Neural progenitor cell (in vitro differentiated cells): ENCODE measurements at regions not wholly inside any gene's neighbourhood (a gene's known extent, or its start where the extent isn't known, plus 50 kb on each side); places are given as distances from the start of the nearest gene placed in this dataset.

ENCODE experiments used
- DNase-seq: peaks from one replicate; pipeline ENCODE4 v3.0.0-alpha.2; 2016; ENCODE audit warnings: low spot score
- H2AFZ ChIP-seq: fragments of 200-600 bp; sonication (generic); replicated peaks from 2 replicates; pipeline ENCODE4 v1.6.1; 2016; ENCODE audit warnings: antibody characterized with exemption
- H3F3A ChIP-seq: fragments of 200-600 bp; sonication (generic); 2 replicates; pipeline ENCODE4 v1.6.1; 2016; ENCODE audit warnings: antibody characterized with exemption, low read depth
- H3K27ac ChIP-seq: fragments of 200-600 bp; sonication (generic); 2 replicates; pipeline ENCODE4 v1.5.1; 2016; ENCODE audit warnings: mild to moderate bottlenecking
- H3K27me3 ChIP-seq: fragments of 200-600 bp; sonication (generic); 2 replicates; pipeline ENCODE4 v1.6.1; 2016; ENCODE audit warnings: mild to moderate bottlenecking, moderate library complexity
- H3K36me3 ChIP-seq: fragments of 200-600 bp; sonication (generic); 2 replicates; pipeline ENCODE4 v1.5.1; 2016
- H3K4me1 ChIP-seq: fragments of 200-600 bp; sonication (generic); 2 replicates; pipeline ENCODE4 v1.6.1; 2016; ENCODE audit warnings: mixed run types
- H3K4me2 ChIP-seq: fragments of 200-600 bp; sonication (generic); 2 replicates; pipeline ENCODE4 v1.6.1; 2016
- H3K4me3 ChIP-seq: fragments of 200-600 bp; sonication (generic); 2 replicates; pipeline ENCODE4 v1.5.1; 2016
- H3K79me2 ChIP-seq: fragments of 200-600 bp; sonication (generic); 2 replicates; pipeline ENCODE4 v1.6.1; 2016; ENCODE audit warnings: low read depth
- H3K9ac ChIP-seq: fragments of 200-600 bp; sonication (generic); 2 replicates; pipeline ENCODE4 v1.6.1; 2016
- H3K9me3 ChIP-seq: fragments of 200-600 bp; sonication (generic); 2 replicates; pipeline ENCODE4 v1.5.1; 2016; ENCODE audit warnings: low read depth
- H4K20me1 ChIP-seq: fragments of 200-600 bp; sonication (generic); 2 replicates; pipeline ENCODE4 v1.6.1; 2016; ENCODE audit warnings: low read depth
- H3K27ac Mint-ChIP-seq: 3 replicates; pipeline ENCODE4 v1.8.0; 2021; ENCODE audit warnings: mixed read lengths
- H3K27me3 Mint-ChIP-seq: 2 replicates; pipeline ENCODE4 v1.8.0; 2022; ENCODE audit warnings: low read depth, mild to moderate bottlenecking, inconsistent platforms, moderate library complexity, mixed read lengths; ENCODE audit not compliant: insufficient read depth
- H3K36me3 Mint-ChIP-seq: 3 replicates; pipeline ENCODE4 v1.8.0; 2021; ENCODE audit warnings: mixed read lengths
- H3K4me1 Mint-ChIP-seq: 3 replicates; pipeline ENCODE4 v1.8.0; 2021; ENCODE audit warnings: mixed read lengths
- H3K4me3 Mint-ChIP-seq: 3 replicates; pipeline ENCODE4 v1.8.0; 2021; ENCODE audit warnings: mild to moderate bottlenecking, moderate library complexity, mixed read lengths
- H3K9me3 Mint-ChIP-seq: 3 replicates; pipeline ENCODE4 v1.8.0; 2020; ENCODE audit warnings: mixed read lengths
- CTCF ChIP-seq: fragments of 200-600 bp; sonication (generic); IDR thresholded peaks from 2 replicates; pipeline ENCODE4 v1.5.1; 2017; ENCODE audit warnings: antibody characterized with exemption, mild to moderate bottlenecking
- EZH2 ChIP-seq: fragments of 200-600 bp; sonication (generic); IDR thresholded peaks from 2 replicates; pipeline ENCODE4 v1.6.1; 2017; ENCODE audit warnings: antibody characterized with exemption, mild to moderate bottlenecking, moderate library complexity
- EZH2phosphoT487 ChIP-seq: fragments of 200-600 bp; sonication (generic); IDR thresholded peaks from 2 replicates; pipeline ENCODE4 v1.6.1; 2017; ENCODE audit warnings: antibody characterized with exemption

GRCh38 chr5:123906698-123907295, 394.8 kb downstream of the CSNK1G3 start:
- Histone ChIP-seq H3K27me3 (no peaks in the 10 kb centered on the region), H3K4me1 (no peaks in the 10 kb centered on the region), H3K79me2 (no peaks in the 10 kb centered on the region), H3K36me3 (no peaks in the 10 kb centered on the region), H4K20me1 (no peaks in the 10 kb centered on the region), H3K4me3 (no peak overlapping the region), H2AFZ (no peak overlapping the region), H3K4me2 (no peak overlapping the region), H3K9ac (no peak overlapping the region), H3K9me3 (no peaks in the 10 kb centered on the region), H3K27ac (no peak overlapping the region), H3F3A (no peaks in the 10 kb centered on the region)
- no peaks in the 10 kb centered on the region for H3K27me3 Mint-ChIP-seq
- no peaks in the 10 kb centered on the region for H3K9me3 Mint-ChIP-seq
- no peaks in the 10 kb centered on the region for H3K4me1 Mint-ChIP-seq
- no peaks in the 10 kb centered on the region for H3K36me3 Mint-ChIP-seq
- TF ChIP-seq EZH2phosphoT487 (no peak), EZH2 (no peak), CTCF (no peak)
- no peak overlapping the region for H3K4me3 Mint-ChIP-seq
- no peak for DNase-seq
- no peak overlapping the region for H3K27ac Mint-ChIP-seq

- H3K4me3 ChIP-seq = no peak overlapping the region
- no peak overlapping the region for H3K9ac ChIP-seq
- Mint-ChIP-seq H3K4me3 (no peak overlapping the region), H3K4me1 (peaks cover 25% of the 10 kb centered on the region), H3K27me3 (no peaks in the 10 kb centered on the region), H3K36me3 (peaks cover 2% of the 10 kb centered on the region), H3K27ac (no peak overlapping the region), H3K9me3 (peaks cover 3% of the 10 kb centered on the region)
- no peaks in the 10 kb centered on the region for H3K36me3 ChIP-seq
- H3K27ac ChIP-seq = no peak overlapping the region
- no peak for DNase-seq
- H3F3A ChIP-seq = no peaks in the 10 kb centered on the region
- H4K20me1 ChIP-seq = no peaks in the 10 kb centered on the region
- H3K4me1 ChIP-seq = peaks cover 10% of the 10 kb centered on the region
- no peaks in the 10 kb centered on the region for H3K27me3 ChIP-seq
- no peak overlapping the region for H2AFZ ChIP-seq
- H3K4me2 ChIP-seq = no peak overlapping the region
- H3K9me3 ChIP-seq = no peaks in the 10 kb centered on the region
- TF ChIP-seq EZH2phosphoT487 = no peak
- H3K79me2 ChIP-seq = no peaks in the 10 kb centered on the region
Measured at GRCh38 chr5:123885081-123885480, 373.1 kb downstream of the CSNK1G3 start.

GRCh38 chr5:123882965-123883345, 371.0 kb downstream of the CSNK1G3 start:
- Histone ChIP-seq H3K4me3 (no peak overlapping the region), H2AFZ (peak overlapping the region; percentile 26), H3K4me2 (no peak overlapping the region), H3K27me3 (no peaks in the 10 kb centered on the region), H4K20me1 (no peaks in the 10 kb centered on the region), H3K9ac (no peak overlapping the region), H3K36me3 (no peaks in the 10 kb centered on the region), H3K79me2 (no peaks in the 10 kb centered on the region), H3K27ac (no peak overlapping the region), H3K9me3 (no peaks in the 10 kb centered on the region), H3F3A (peaks cover 3% of the 10 kb centered on the region), H3K4me1 (peaks cover 25% of the 10 kb centered on the region)
- DNase-seq = no peak
- peaks cover 33% of the 10 kb centered on the region for H3K4me1 Mint-ChIP-seq
- H3K4me3 Mint-ChIP-seq = no peak overlapping the region
- peaks cover 2% of the 10 kb centered on the region for H3K36me3 Mint-ChIP-seq
- TF ChIP-seq CTCF (no peak), EZH2phosphoT487 (no peak), EZH2 (no peak)
- H3K9me3 Mint-ChIP-seq = peaks cover 2% of the 10 kb centered on the region
- H3K27ac Mint-ChIP-seq = peak overlapping the region; percentile 21
- H3K27me3 Mint-ChIP-seq = no peaks in the 10 kb centered on the region

- H2AFZ ChIP-seq = peak overlapping the region; percentile 26
- no peak for TF ChIP-seq CTCF
- no peak for TF ChIP-seq EZH2
- no peak overlapping the region for H3K4me3 Mint-ChIP-seq
Measured at GRCh38 chr5:123882319-123882964, 370.5 kb downstream of the CSNK1G3 start.

More at GRCh38 chr5:123882319-123882964, 370.5 kb downstream of the CSNK1G3 start:
- Histone ChIP-seq H3K4me1 (peaks cover 25% of the 10 kb centered on the region), H3K27ac (no peak overlapping the region), H3K27me3 (no peaks in the 10 kb centered on the region), H3K36me3 (no peaks in the 10 kb centered on the region), H3F3A (peaks cover 7% of the 10 kb centered on the region), H4K20me1 (no peaks in the 10 kb centered on the region), H3K4me3 (no peak overlapping the region), H3K4me2 (no peak overlapping the region), H3K9ac (no peak overlapping the region), H3K9me3 (no peaks in the 10 kb centered on the region), H3K79me2 (no peaks in the 10 kb centered on the region)
- peak overlapping the region; percentile 21 for H3K27ac Mint-ChIP-seq
- H3K27me3 Mint-ChIP-seq = no peaks in the 10 kb centered on the region
- DNase-seq = no peak
- H3K36me3 Mint-ChIP-seq = peaks cover 2% of the 10 kb centered on the region
- H3K9me3 Mint-ChIP-seq = peaks cover 2% of the 10 kb centered on the region
- peaks cover 31% of the 10 kb centered on the region for H3K4me1 Mint-ChIP-seq
